ENCODE measurements at regions not wholly inside any gene's neighbourhood (a gene's known extent, or its start where the extent isn't known, plus 50 kb on each side); places are given as distances from the start of the nearest gene placed in this dataset.

DNA sequence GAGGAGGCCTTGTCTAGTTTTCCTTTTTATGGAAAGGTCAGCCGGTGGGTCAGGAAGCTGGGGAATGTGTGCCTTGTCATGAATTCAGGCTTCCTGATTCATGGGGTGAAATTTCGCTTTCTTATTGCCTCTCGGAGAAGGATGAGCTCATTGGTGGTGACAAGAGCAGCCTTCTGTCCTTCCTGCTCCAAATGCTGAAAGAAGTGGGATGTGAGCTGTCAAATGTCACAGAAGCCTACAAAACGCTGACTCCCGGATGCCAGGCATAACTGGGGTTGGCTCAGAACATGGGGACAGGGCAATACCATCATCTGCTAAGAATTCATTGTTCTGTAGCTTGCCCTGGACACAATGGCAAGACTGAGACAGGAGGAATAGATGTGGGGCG, 55.8 kb upstream of the FAM136A start:
- TF ChIP-seq, protein P1, sequence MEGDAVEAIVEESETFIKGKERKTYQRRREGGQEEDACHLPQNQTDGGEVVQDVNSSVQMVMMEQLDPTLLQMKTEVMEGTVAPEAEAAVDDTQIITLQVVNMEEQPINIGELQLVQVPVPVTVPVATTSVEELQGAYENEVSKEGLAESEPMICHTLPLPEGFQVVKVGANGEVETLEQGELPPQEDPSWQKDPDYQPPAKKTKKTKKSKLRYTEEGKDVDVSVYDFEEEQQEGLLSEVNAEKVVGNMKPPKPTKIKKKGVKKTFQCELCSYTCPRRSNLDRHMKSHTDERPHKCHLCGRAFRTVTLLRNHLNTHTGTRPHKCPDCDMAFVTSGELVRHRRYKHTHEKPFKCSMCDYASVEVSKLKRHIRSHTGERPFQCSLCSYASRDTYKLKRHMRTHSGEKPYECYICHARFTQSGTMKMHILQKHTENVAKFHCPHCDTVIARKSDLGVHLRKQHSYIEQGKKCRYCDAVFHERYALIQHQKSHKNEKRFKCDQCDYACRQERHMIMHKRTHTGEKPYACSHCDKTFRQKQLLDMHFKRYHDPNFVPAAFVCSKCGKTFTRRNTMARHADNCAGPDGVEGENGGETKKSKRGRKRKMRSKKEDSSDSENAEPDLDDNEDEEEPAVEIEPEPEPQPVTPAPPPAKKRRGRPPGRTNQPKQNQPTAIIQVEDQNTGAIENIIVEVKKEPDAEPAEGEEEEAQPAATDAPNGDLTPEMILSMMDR (IDR thresholded peaks at IDR 0.05; ENCODE audit: borderline replicate concordance, extremely low read depth, insufficient read depth): no peak
- peak in 3 of 5 donors; percentile 31 to 76 (median 48) for DNase-seq
- FAIRE-seq: no peak
- Histone ChIP-seq H3K27ac (ENCODE audit: low read depth in 2 of 2, low read length in 2 of 2) (no peak overlapping the region), H3K4me3 (ENCODE audit: low read length in 3 of 3) (no peak overlapping the region), H3K9me3 (ENCODE audit: control insufficient read depth in 2 of 3, insufficient read depth in 1 of 3, low read length in 3 of 3) (no peaks in the 10 kb centered on the region), H3K36me3 (ENCODE audit: control insufficient read depth in 2 of 3, insufficient read depth in 3 of 3, low read length in 3 of 3) (no peaks in the 10 kb centered on the region), H3K4me1 (ENCODE audit: control insufficient read depth in 2 of 3, insufficient read depth in 2 of 3, low read depth in 1 of 3, low read length in 3 of 3) (no peaks in the 10 kb centered on the region), H3K9ac (ENCODE audit: low read length in 3 of 3) (no peak overlapping the region), H3K27me3 (ENCODE audit: control insufficient read depth, insufficient read depth, low read length) (no peaks in the 10 kb centered on the region)
- intact Hi-C loops (cut with DNase I): no loop called here

DNA sequence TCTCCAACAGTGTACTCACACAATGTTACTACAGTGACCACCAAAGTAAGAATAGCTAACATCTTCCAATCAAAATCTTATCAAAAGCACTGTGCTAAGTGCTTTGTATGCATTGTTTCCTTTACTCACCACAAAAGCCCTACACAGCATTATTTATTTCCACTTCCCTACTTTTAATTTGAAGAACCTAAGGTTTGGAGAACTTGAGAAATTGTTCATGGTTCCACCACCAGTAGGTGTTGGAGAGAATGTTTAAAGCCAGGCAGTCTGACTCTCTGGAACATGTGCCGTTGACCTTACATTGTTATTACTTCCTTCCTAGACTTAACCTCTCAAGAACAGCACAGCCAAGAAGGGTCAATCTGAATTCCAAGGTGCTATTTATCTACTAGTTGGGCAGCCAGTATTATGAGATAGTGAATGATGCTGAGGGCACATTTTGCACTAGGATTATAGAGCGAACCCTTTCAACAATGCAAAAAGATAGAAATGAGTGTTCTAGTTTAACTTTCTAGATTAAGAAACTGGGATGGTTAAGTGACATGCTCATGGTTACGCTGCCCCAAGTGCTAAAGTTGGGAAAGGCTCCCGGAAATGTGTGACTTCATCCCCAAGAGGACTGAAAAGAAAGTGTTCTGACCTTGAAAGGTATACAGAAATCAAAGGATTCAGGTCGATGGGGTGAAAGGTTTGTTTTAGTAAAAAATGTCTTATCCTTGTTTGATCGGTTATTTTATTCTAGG, 55.2 kb upstream of the FAM136A start:
- TF ChIP-seq, protein P1 (IDR thresholded peaks at IDR 0.05; ENCODE audit: borderline replicate concordance, extremely low read depth, insufficient read depth): no peak
- Histone ChIP-seq H3K27ac (ENCODE audit: low read depth in 2 of 2, low read length in 2 of 2) (no peak overlapping the region), H3K36me3 (ENCODE audit: control insufficient read depth in 2 of 3, insufficient read depth in 3 of 3, low read length in 3 of 3) (no peaks in the 10 kb centered on the region), H3K9ac (ENCODE audit: low read length in 3 of 3) (no peak overlapping the region), H3K27me3 (ENCODE audit: control insufficient read depth, insufficient read depth, low read length) (no peaks in the 10 kb centered on the region), H3K9me3 (ENCODE audit: control insufficient read depth in 2 of 3, insufficient read depth in 1 of 3, low read length in 3 of 3) (no peaks in the 10 kb centered on the region), H3K4me1 (ENCODE audit: control insufficient read depth in 2 of 3, insufficient read depth in 2 of 3, low read depth in 1 of 3, low read length in 3 of 3) (no peaks in the 10 kb centered on the region), H3K4me3 (ENCODE audit: low read length in 3 of 3) (no peak overlapping the region)
- peak in 1 of 5 donors; percentile 25 for DNase-seq
- intact Hi-C loops (cut with DNase I): no loop called here
- FAIRE-seq: no peak

DNA sequence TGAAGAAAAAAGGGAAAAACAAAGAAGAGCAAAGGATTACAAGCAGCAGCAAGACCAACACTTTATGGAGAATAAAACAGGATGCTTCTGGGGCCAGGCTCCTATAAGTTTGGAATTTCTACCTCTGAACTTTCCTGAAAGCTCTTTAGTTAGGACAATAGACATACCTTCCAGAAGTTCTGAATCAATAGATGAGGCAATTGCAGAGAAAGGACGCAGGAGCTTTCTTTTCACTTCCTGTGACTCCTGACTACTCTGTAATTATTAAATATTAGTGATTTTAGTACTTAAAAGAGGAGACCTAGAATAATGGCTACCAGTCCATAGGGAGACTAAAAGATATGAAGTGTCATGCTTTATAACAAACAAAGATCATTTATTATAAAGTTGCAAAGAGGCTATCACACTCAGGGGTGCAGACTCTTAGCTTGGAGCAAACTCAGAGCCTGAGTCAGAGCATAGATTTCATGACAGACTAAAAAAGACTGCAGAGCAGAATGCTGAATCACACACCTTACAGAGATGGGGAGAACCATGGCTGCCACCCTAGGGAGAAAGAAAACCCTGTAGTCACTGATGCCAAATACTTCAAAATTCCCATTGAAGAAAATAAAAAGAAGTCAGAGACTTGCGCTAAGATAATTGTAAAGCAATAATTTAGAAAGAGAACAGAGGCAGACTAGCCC, 52.5 kb upstream of the FAM136A start:
- intact Hi-C loops (cut with DNase I): no loop called here
- H3K4me3 ChIP-seq (ENCODE audit: low read length in 3 of 3): no peak overlapping the region
- FAIRE-seq (no peak), DNase-seq (no peak)
- no peaks in the 10 kb centered on the region for H3K27me3 ChIP-seq (ENCODE audit: control insufficient read depth, insufficient read depth, low read length)
- H3K27ac ChIP-seq (ENCODE audit: low read depth in 2 of 2, low read length in 2 of 2): no peak overlapping the region
- H3K9ac ChIP-seq (ENCODE audit: low read length in 3 of 3): no peak overlapping the region
- no peaks in the 10 kb centered on the region for H3K4me1 ChIP-seq (ENCODE audit: control insufficient read depth in 2 of 3, insufficient read depth in 2 of 3, low read depth in 1 of 3, low read length in 3 of 3)
- TF ChIP-seq, protein P1 (IDR thresholded peaks at IDR 0.05; ENCODE audit: borderline replicate concordance, extremely low read depth, insufficient read depth): no peak
- no peaks in the 10 kb centered on the region for H3K36me3 ChIP-seq (ENCODE audit: control insufficient read depth in 2 of 3, insufficient read depth in 3 of 3, low read length in 3 of 3)
- no peaks in the 10 kb centered on the region for H3K9me3 ChIP-seq (ENCODE audit: control insufficient read depth in 2 of 3, insufficient read depth in 1 of 3, low read length in 3 of 3)
